Prostate gland (tissue), 2 donors: ENCODE measurements at regions not wholly inside any gene's neighbourhood (a gene's known extent, or its start where the extent isn't known, plus 50 kb on each side); places are given as distances from the start of the nearest gene placed in this dataset.
A peak's percentile ranks its signal among the peaks of the same experiment; 100 is the strongest.

ENCODE experiments used
- DNase-seq: peaks from one replicate; pipeline ENCODE4 v3.0.0-alpha.2; 2019; ENCODE audit warnings: low spot score
- H3K27ac ChIP-seq, 2 donors: fragments of 200-600 bp; sonication (generic); 2 replicates each; pipeline ENCODE4 v1.5.1; 2017 to 2019
- H3K27me3 ChIP-seq: fragments of 200-600 bp; sonication (generic); replicated peaks from 2 replicates; pipeline ENCODE4 v1.5.1; 2019; ENCODE audit not compliant: insufficient read depth
- H3K36me3 ChIP-seq, 2 donors: fragments of 200-600 bp; sonication (generic); 1 replicate in 1 of 2; 2 replicates in 1 of 2; pipeline versions ENCODE4 v1.5.1 to v1.8.1; 2017 to 2019
- H3K4me1 ChIP-seq: fragments of 200-600 bp; sonication (generic); replicated peaks from 2 replicates; pipeline ENCODE4 v1.5.1; 2019
- H3K4me3 ChIP-seq, 2 donors: fragments of 200-600 bp; sonication (generic); 2 replicates each; pipeline ENCODE4 v1.5.1; 2017 to 2019
- H3K9me3 ChIP-seq: fragments of 200-600 bp; sonication (generic); 2 replicates; pipeline ENCODE4 v1.5.1; 2017
- POLR2A ChIP-seq: fragments of 450-650 bp; IDR thresholded peaks from one replicate; pipeline ENCODE4 v1.6.1; 2016; ENCODE audit warnings: antibody characterized with exemption, mild to moderate bottlenecking
- POLR2AphosphoS5 ChIP-seq: sonication (generic); formaldehyde crosslinking; IDR thresholded peaks from one replicate; pipeline ENCODE4 v1.6.1; 2017; ENCODE audit warnings: antibody characterized with exemption
- WGBS: methylation state at CpG from one replicate; pipeline ENCODE4 v1.1.5; 2018; 5-methylcytosine and 5-hydroxymethylcytosine counted together
- intact Hi-C: fragments of 100-400 bp; cut with DNase I; formaldehyde crosslinking; loops from one replicate; pipeline ENCODE4 v1.14.2; 2022
- TF ChIP-seq, protein P1 (sequence below), 4 experiments: fragments of 200-600 bp in 2 of 4; fragments of 450-650 bp in 2 of 4; sonication (generic) in 2 of 4; IDR thresholded peaks; 1 replicate in 3 of 4; 2 replicates in 1 of 4; pipeline ENCODE4 v1.5.1; 2016 to 2019; ENCODE audit warnings: antibody characterized with exemption in 4 of 4, mild to moderate bottlenecking in 2 of 4, moderate library complexity in 2 of 4

- 0% methylated on average over 9 of the region's 30 CpGs for WGBS
- Histone ChIP-seq H3K27ac (no peak overlapping the region), H3K36me3 (no peaks in the 10 kb centered on the region), H3K9me3 (no peaks in the 10 kb centered on the region), H3K4me3 (peak overlapping the region; percentile 13 to 19), H3K4me1 (no peaks in the 10 kb centered on the region), H3K27me3 (peaks cover 2% of the 10 kb centered on the region)
- no peak for DNase-seq
- intact Hi-C loops = no loop called here
- TF ChIP-seq POLR2AphosphoS5 (no peak), POLR2A (no peak)
- TF ChIP-seq, protein P1, sequence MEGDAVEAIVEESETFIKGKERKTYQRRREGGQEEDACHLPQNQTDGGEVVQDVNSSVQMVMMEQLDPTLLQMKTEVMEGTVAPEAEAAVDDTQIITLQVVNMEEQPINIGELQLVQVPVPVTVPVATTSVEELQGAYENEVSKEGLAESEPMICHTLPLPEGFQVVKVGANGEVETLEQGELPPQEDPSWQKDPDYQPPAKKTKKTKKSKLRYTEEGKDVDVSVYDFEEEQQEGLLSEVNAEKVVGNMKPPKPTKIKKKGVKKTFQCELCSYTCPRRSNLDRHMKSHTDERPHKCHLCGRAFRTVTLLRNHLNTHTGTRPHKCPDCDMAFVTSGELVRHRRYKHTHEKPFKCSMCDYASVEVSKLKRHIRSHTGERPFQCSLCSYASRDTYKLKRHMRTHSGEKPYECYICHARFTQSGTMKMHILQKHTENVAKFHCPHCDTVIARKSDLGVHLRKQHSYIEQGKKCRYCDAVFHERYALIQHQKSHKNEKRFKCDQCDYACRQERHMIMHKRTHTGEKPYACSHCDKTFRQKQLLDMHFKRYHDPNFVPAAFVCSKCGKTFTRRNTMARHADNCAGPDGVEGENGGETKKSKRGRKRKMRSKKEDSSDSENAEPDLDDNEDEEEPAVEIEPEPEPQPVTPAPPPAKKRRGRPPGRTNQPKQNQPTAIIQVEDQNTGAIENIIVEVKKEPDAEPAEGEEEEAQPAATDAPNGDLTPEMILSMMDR (IDR thresholded peaks at IDR 0.05) = no peak
Measured at GRCh38 chrX:137428221-137428661, 137.7 kb upstream of the ZIC3 start.

GRCh38 chrX:137427816-137428215 is 138.1 kb upstream of the ZIC3 start:
- H3K9me3 ChIP-seq = no peaks in the 10 kb centered on the region
- no peaks in the 10 kb centered on the region for H3K36me3 ChIP-seq
- H3K27ac ChIP-seq = no peak overlapping the region
- intact Hi-C loops = no loop called here
- under 1% methylated on average over 18 of the region's 18 CpGs for WGBS
- peaks cover 2% of the 10 kb centered on the region for H3K27me3 ChIP-seq
- no peak for TF ChIP-seq POLR2AphosphoS5
- no peak for TF ChIP-seq POLR2A
- TF ChIP-seq, protein P1 (IDR thresholded peaks at IDR 0.05) = no peak
- H3K4me3 ChIP-seq = peak overlapping the region; percentile 13 to 19
- no peak for DNase-seq
- no peaks in the 10 kb centered on the region for H3K4me1 ChIP-seq

DNA sequence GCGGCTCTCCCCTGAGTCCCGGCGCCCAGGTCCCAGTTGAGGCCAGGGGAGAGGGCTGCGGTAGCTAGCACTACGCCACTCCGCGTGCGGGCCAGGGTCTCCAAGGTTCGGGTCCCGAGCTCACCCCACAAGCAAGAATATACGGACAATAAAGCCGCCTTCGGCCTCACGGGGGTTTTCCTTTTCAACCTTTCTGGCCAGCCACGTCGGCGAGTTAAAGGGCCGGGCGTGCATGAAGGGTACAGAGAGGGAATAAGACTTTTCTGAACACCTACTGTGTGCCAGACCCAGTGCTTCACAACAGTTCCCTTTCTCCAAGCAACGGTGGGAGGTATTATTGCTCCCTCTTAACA is 138.5 kb upstream of the ZIC3 start:
- Histone ChIP-seq H3K27me3 (peaks cover 2% of the 10 kb centered on the region), H3K9me3 (no peaks in the 10 kb centered on the region), H3K4me1 (no peaks in the 10 kb centered on the region), H3K4me3 (no peak overlapping the region), H3K27ac (no peak overlapping the region), H3K36me3 (no peaks in the 10 kb centered on the region)
- intact Hi-C loops = no loop called here
- DNase-seq = no peak
- whole genome bisulfite sequencing = 8% methylated on average over 5 of the region's 20 CpGs
- TF ChIP-seq POLR2AphosphoS5 = no peak
- TF ChIP-seq, protein P1 (IDR thresholded peaks at IDR 0.05) = no peak
- no peak for TF ChIP-seq POLR2A

DNA sequence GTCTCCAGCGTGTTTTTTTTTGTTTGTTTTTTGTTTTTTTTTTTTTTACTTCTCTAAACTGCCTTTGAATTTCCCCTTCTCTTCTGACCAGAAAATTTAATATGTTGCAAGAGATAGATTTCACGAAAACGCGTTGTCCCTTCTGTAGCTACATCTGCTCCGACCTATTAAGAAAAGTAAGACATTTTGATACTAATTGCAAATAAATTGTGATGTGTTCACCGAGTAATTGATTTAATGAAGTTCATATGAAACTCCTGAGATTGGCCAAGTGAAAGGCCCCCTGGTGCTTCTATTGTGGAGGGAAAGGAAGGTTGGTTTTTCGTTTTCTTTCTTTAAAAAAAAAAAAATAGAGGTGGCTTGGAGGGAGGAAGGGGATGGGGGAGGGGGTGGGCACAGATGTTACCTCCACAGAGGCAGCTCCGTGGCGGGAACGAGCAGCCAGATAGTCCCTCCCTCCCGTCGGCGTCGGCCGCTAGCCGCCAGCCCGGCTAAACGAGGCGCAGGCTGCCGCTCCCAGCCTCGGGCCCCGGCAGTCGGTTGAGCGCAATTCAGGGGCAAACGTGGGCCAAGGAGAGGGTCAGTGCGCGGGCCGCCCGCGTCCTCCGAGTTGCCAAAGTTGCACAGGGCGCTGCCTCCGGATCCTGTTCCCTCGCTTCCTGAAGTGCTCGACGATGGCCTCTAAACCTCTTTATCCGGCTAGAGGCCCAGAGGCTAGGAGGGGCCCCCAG is 139.1 kb upstream of the ZIC3 start:
- intact Hi-C loops = no loop called here
- TF ChIP-seq POLR2AphosphoS5 = no peak
- TF ChIP-seq POLR2A = no peak
- TF ChIP-seq, protein P1 (IDR thresholded peaks at IDR 0.05) = no peak
- H3K27me3 ChIP-seq = peaks cover 2% of the 10 kb centered on the region
- 4% methylated on average over 10 of the region's 37 CpGs for WGBS
- H3K9me3 ChIP-seq = no peaks in the 10 kb centered on the region
- no peaks in the 10 kb centered on the region for H3K36me3 ChIP-seq
- H3K4me1 ChIP-seq = no peaks in the 10 kb centered on the region
- H3K4me3 ChIP-seq = no peak overlapping the region
- no peak overlapping the region for H3K27ac ChIP-seq
- DNase-seq = no peak

- TF ChIP-seq, protein P1 (IDR thresholded peaks at IDR 0.05) = no peak
- no peak for TF ChIP-seq POLR2AphosphoS5
- TF ChIP-seq POLR2A = no peak
- Histone ChIP-seq H3K4me1 (no peaks in the 10 kb centered on the region), H3K9me3 (no peaks in the 10 kb centered on the region), H3K27ac (no peak overlapping the region), H3K4me3 (no peak overlapping the region), H3K36me3 (no peaks in the 10 kb centered on the region), H3K27me3 (peaks cover 2% of the 10 kb centered on the region)
- intact Hi-C loops = no loop called here
- WGBS = 7% methylated on average over 9 of the region's 9 CpGs
- no peak for DNase-seq
Measured at GRCh38 chrX:137425986-137426385, 139.9 kb upstream of the ZIC3 start.
